ENCODE measurements at regions not wholly inside any gene's neighbourhood (a gene's known extent, or its start where the extent isn't known, plus 50 kb on each side); places are given as distances from the start of the nearest gene placed in this dataset.

DNA sequence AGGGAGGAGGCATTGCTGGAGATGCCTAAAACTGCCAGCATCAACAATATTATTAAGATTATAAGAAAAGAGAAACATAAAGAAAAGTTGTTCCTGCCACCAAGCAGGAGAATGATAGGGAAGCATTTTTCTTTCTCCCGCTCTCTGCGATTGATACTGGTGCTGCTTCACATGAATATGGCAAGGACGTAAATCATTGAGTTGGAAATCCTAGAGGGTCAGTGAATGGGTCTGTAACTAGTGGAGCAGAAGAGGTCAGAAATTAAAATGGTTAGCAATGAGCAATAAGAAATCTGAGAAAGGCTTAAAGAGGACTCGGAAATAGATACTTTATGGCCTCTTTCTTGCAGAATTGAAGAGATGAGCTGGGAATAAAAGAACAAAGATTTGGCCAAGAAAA, 631.7 kb downstream of the BCL11A start:
- H3K4me3 ChIP-seq (ENCODE audit: low read depth, low read length), result no peak overlapping the region
- no peak for DNase-seq (ENCODE audit: low read depth)

DNA sequence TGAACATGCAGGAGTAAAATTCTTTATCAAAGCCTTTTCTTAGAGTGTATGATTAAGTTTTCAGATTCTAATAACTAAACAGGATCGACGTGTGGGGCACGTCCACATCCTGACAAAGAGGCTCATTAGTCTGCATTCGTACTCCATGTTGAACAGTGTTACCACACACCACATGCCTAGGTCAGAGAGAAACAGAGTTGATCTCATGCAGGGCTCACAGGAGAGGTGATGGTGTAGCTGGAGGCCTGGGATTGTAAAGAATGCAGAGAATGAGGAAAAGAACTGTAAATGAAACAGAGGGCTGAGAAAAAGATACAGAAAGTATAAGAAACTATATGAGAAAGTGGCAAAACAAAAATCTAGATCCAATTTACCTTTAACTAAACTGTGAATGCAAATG, 632.5 kb downstream of the BCL11A start:
- TF ChIP-seq, protein P1, sequence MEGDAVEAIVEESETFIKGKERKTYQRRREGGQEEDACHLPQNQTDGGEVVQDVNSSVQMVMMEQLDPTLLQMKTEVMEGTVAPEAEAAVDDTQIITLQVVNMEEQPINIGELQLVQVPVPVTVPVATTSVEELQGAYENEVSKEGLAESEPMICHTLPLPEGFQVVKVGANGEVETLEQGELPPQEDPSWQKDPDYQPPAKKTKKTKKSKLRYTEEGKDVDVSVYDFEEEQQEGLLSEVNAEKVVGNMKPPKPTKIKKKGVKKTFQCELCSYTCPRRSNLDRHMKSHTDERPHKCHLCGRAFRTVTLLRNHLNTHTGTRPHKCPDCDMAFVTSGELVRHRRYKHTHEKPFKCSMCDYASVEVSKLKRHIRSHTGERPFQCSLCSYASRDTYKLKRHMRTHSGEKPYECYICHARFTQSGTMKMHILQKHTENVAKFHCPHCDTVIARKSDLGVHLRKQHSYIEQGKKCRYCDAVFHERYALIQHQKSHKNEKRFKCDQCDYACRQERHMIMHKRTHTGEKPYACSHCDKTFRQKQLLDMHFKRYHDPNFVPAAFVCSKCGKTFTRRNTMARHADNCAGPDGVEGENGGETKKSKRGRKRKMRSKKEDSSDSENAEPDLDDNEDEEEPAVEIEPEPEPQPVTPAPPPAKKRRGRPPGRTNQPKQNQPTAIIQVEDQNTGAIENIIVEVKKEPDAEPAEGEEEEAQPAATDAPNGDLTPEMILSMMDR (IDR thresholded peaks at IDR 0.05; ENCODE audit: control insufficient read depth, extremely low read depth, insufficient read depth), result no peak
- DNase-seq (ENCODE audit: low read depth), result no peak
- H3K4me3 ChIP-seq (ENCODE audit: low read depth, low read length), result no peak overlapping the region

More for the DNA sequence above, 631.7 kb downstream of the BCL11A start:
- TF ChIP-seq, protein P1 (IDR thresholded peaks at IDR 0.05; ENCODE audit: control insufficient read depth, extremely low read depth, insufficient read depth), result no peak

DNA sequence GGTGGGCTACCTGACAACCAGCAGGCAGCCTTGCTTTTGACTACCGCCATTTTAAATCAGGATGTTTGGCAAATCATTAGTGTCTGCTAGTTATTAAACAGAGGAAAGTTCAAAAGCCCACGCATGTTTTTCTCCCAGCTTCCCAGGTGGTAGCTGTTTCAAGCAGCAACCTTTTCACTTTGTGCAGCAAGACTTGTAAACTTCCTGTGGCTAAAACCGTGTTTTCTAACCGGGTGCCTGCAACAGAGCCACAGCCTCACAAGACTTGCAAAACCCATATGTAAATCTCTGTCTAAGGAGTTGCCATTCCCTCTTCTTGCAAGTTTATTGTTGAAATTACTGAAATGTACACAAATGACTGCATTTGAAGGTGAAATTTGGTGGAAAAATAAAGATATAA, 633.1 kb downstream of the BCL11A start:
- no peak for DNase-seq (ENCODE audit: low read depth)
- H3K4me3 ChIP-seq (ENCODE audit: low read depth, low read length), result no peak overlapping the region
- TF ChIP-seq, protein P1 (IDR thresholded peaks at IDR 0.05; ENCODE audit: control insufficient read depth, extremely low read depth, insufficient read depth), result no peak

DNA sequence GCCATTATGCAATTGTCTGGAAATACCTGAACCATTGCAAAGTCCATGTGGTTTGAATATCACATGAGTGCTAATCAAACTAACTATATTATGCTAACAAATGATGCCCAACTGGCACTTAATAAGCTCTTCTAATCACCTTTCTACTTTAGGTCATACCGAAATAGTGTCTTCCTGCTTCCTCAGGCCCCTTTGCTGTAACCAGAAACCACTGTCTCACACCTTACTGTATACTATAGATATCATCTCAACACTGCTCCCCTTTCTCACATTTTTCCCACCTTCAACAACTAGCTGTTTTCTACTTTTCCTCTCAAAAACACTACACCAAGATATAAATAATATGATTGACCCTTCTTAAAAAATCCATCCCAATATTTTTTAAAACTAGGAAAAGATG, 633.9 kb downstream of the BCL11A start:
- TF ChIP-seq, protein P1 (IDR thresholded peaks at IDR 0.05; ENCODE audit: control insufficient read depth, extremely low read depth, insufficient read depth), result no peak
- H3K4me3 ChIP-seq (ENCODE audit: low read depth, low read length), result no peak overlapping the region
- DNase-seq (ENCODE audit: low read depth), result no peak

DNA sequence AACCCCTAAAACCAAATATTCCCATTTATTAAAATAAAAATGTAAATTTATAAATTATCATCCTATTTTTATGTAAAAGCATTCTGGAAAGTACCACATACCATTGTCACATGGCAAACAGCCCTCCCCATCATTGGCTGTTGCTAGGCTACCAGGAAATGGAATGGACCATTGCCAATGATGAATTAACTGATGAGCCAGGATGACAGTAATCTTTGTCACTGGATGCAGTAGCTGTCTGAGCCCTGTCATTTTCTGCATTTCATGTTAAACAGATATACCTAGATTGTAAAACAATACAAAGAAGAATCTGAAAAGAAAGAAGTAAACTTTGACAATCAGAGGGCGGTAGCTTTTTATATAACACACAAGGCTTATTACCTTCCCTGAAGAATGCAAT, 641.4 kb downstream of the BCL11A start:
- TF ChIP-seq, protein P1 (IDR thresholded peaks at IDR 0.05; ENCODE audit: control insufficient read depth, extremely low read depth, insufficient read depth), result no peak
- DNase-seq (ENCODE audit: low read depth), result no peak
- H3K4me3 ChIP-seq (ENCODE audit: low read depth, low read length), result no peak overlapping the region

DNA sequence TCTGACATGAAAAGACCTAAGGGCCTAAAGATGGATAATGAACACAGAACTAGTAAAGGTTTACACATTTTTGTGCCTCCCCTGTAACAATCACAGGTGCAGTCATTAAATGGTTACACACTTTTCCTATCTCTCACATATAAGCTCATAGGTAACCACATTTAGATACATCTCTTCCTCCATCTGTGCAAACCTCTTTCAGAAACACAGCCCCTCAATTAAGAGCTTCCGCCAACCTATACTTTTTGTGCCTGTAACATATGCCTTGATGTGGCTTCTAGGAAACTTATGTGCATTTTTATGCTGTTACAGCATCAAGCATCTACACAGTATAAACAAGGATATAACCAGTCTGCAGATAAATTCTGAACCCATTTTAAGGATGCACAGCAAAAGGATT, 643.3 kb downstream of the BCL11A start:
- no peak overlapping the region for H3K4me3 ChIP-seq (ENCODE audit: low read depth, low read length)
- no peak for DNase-seq (ENCODE audit: low read depth)
- TF ChIP-seq, protein P1 (IDR thresholded peaks at IDR 0.05; ENCODE audit: control insufficient read depth, extremely low read depth, insufficient read depth), result no peak

DNA sequence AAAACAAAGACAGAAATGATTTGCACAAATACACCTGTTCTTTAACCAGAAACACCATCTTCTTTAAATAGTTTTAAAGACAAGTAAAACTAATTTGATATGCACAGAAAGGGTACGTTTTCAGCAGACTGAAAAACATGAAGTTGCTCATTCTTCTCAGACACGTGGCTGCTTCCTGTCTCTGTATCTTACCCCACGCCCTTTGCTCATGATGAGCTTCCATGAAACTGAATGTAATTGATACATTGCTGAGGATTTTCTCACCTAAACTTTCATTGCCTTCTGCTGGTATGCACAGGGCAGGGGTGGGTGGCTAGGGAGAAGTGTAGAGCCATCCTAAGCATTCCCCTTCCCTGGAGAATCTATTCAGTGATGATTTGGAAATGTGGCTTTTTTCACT, 644.3 kb downstream of the BCL11A start:
- no peak for DNase-seq (ENCODE audit: low read depth)
- no peak overlapping the region for H3K4me3 ChIP-seq (ENCODE audit: low read depth, low read length)
- TF ChIP-seq, protein P1 (IDR thresholded peaks at IDR 0.05; ENCODE audit: control insufficient read depth, extremely low read depth, insufficient read depth), result no peak
